ENCODE measurements at regions not wholly inside any gene's neighbourhood (a gene's known extent, or its start where the extent isn't known, plus 50 kb on each side); places are given as distances from the start of the nearest gene placed in this dataset.

- TF ChIP-seq CTCF (conservative IDR thresholded peaks at IDR 0.05) = no peak
- no peak overlapping the region for H3K27ac ChIP-seq
Observed at GRCh38 chrX:39176105-39176504, 374.8 kb downstream of the MID1IP1 start.

DNA sequence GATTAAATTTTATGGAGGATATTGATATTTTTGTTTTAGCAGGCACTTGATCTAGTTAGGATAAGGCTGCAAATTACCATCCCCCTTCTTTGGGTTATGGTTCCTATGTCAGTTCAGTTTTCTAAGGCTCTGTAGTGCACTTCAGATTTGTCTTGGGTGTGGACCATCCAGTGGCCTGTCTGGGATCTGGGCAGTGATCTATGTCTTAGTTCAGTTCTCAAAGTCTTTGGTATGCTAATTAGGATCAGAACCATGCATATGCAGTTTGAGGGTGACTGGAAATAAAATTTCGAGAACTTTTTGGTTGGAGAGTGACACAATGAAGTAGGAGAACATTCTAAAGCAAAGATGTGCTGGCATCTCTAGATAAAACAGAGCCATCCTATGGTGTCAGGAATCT lies 388.2 kb downstream of the MID1IP1 start:
- TF ChIP-seq CTCF (conservative IDR thresholded peaks at IDR 0.05) = no peak
- H3K27ac ChIP-seq = no peak overlapping the region

DNA sequence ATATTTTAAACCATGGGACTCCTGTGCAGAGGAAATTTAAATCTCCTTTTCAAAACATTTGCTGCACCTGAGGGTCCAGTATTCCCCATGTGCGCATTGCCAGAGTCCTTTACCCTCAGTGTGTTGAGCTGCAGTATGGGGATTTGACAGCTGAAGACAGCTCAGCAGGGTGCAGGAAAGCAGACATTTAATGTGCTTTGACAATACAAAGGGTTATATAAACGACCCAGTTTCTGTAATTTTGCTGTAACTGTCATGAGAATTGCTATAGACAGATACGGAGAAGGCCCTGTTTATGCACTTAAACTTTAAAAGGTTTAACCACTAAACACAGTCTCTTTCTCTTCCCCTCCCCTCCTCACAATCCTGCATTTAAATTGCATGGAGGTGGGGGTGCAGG lies 393.4 kb downstream of the MID1IP1 start:
- TF ChIP-seq CTCF (conservative IDR thresholded peaks at IDR 0.05) = no peak
- no peak overlapping the region for H3K27ac ChIP-seq

- no peak overlapping the region for H3K27ac ChIP-seq
Observed at GRCh38 chrX:39195156-39195555, 393.9 kb downstream of the MID1IP1 start.

DNA sequence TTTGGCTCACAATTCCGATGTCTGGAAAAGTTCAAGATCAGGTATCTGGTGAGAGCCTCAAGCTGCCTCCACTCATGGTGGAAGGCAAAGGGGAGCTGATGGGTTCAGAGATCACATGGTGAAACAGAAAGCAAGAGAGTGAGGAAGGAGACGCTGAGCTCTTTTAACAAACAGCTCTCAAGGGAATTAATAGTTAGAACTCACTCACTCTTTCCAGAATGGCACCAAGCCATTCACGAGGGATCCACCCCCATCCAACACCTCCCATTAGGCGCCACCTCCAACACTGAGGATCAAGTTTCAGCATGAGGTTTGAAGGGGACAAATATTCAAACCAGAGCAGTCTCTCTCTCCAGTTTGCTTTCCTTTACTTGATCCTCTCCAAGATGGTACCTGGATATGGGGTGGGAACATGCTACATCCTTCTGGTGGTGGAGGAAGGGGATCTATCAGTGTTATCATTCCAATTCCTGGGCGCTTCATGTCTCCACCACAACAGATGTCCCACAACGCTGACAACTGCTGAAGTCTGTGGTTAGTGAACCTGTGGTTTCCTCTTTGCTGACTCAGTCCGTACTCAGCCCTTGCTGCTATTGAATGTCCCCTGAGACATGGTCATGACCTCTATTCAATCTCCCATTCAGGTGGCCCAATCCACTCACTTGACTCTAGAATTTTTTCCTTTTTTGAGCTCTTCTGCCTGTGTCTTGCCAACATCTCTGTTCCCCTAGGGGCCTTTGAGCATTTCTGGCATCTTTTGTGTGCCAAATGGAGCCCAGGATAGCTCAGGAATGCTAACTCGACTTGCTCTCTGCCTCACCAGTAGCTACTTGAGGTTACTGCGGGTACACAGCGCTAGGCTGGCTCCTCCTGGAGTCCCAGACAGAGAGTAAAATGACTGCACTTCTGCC lies 395.2 kb downstream of the MID1IP1 start:
- TF ChIP-seq CTCF (conservative IDR thresholded peaks at IDR 0.05) = no peak
- no peak overlapping the region for H3K27ac ChIP-seq

More at GRCh38 chrX:39195156-39195555, 393.9 kb downstream of the MID1IP1 start:
- no peak for TF ChIP-seq CTCF (conservative IDR thresholded peaks at IDR 0.05)

DNA sequence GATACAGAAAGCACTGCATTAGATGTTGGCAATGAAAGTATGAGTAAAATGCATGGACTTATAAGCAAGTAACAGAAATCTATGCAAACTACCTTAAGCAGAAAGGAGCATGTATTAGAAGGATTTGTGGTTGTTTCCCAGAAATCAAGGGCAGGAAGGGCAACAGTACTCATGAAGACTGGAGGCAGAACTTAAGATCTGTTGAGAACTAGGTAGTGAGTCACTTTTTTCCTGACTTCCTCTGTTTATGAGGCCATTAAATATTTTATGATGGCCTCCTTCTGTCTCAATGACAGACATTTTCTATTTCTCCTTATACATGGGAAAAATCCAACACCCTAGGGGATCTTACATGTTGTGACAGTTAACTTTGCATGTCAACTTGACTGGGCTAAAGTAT lies 398.2 kb downstream of the MID1IP1 start:
- H3K27ac ChIP-seq = no peak overlapping the region
- no peak for TF ChIP-seq CTCF (conservative IDR thresholded peaks at IDR 0.05)

GRCh38 chrX:39201305-39201990 lies 400.2 kb downstream of the MID1IP1 start:
- no peak for TF ChIP-seq CTCF (conservative IDR thresholded peaks at IDR 0.05)

More at GRCh38 chrX:39201305-39201990, 400.2 kb downstream of the MID1IP1 start:
- H3K27ac ChIP-seq = no peak overlapping the region

Measured in VCaP (cell line).